Adipocyte (in vitro differentiated cells): ENCODE measurements at regions not wholly inside any gene's neighbourhood (a gene's known extent, or its start where the extent isn't known, plus 50 kb on each side); places are given as distances from the start of the nearest gene placed in this dataset.

Source experiments
- DNase-seq: peaks from one replicate; pipeline ENCODE4 v3.0.0-alpha.2; 2015; ENCODE audit warnings: low read depth
- H3K27me3 ChIP-seq: replicated peaks from 2 replicates; pipeline ENCODE4 v1.7.0; 2013; ENCODE audit warnings: mild to moderate bottlenecking, low read length, moderate library complexity; ENCODE audit not compliant: control insufficient read depth, insufficient read depth
- H3K36me3 ChIP-seq: 2 replicates; pipeline ENCODE4 v1.7.0; 2013; ENCODE audit warnings: low read length, mild to moderate bottlenecking, moderate library complexity; ENCODE audit not compliant: control insufficient read depth, insufficient read depth, severe bottlenecking
- H3K4me1 ChIP-seq: 2 replicates; pipeline ENCODE4 v1.7.0; 2013; ENCODE audit warnings: mild to moderate bottlenecking, low read length, moderate library complexity; ENCODE audit not compliant: control insufficient read depth, insufficient read depth
- H3K4me3 ChIP-seq: 2 replicates; pipeline ENCODE4 v1.7.0; 2013; ENCODE audit warnings: mild to moderate bottlenecking, low read length, moderate library complexity
- H3K9ac ChIP-seq: 2 replicates; pipeline ENCODE4 v1.7.0; 2013; ENCODE audit warnings: mild to moderate bottlenecking, low read length, moderate library complexity
- H3K9me3 ChIP-seq: 2 replicates; pipeline ENCODE4 v1.7.0; 2013; ENCODE audit warnings: mild to moderate bottlenecking, low read length, moderate library complexity; ENCODE audit not compliant: control insufficient read depth

- Histone ChIP-seq H3K9me3 (peaks cover 5% of the 10 kb centered on the region), H3K27me3 (no peaks in the 10 kb centered on the region), H3K4me3 (no peak overlapping the region), H3K4me1 (no peaks in the 10 kb centered on the region), H3K36me3 (no peaks in the 10 kb centered on the region), H3K9ac (no peak overlapping the region)
- DNase-seq, result no peak
Measured at GRCh38 chr12:90611891-90612290, 343.1 kb downstream of the CCER1 start.

- Histone ChIP-seq H3K4me3 (no peak overlapping the region), H3K27me3 (no peaks in the 10 kb centered on the region), H3K36me3 (no peaks in the 10 kb centered on the region), H3K4me1 (no peaks in the 10 kb centered on the region), H3K9ac (no peak overlapping the region), H3K9me3 (peaks cover 5% of the 10 kb centered on the region)
- DNase-seq, result no peak
Measured at GRCh38 chr12:90611048-90611447, 343.9 kb downstream of the CCER1 start.

- Histone ChIP-seq H3K27me3 (no peaks in the 10 kb centered on the region), H3K9ac (no peak overlapping the region), H3K4me3 (no peak overlapping the region), H3K4me1 (no peaks in the 10 kb centered on the region), H3K9me3 (no peaks in the 10 kb centered on the region), H3K36me3 (no peaks in the 10 kb centered on the region)
- peak; percentile 27 for DNase-seq
Measured at GRCh38 chr12:90593596-90594295, 361.2 kb downstream of the CCER1 start.

GRCh38 chr12:90589956-90590355, 365.0 kb downstream of the CCER1 start:
- Histone ChIP-seq H3K9ac (no peak overlapping the region), H3K36me3 (no peaks in the 10 kb centered on the region), H3K4me1 (no peaks in the 10 kb centered on the region), H3K9me3 (no peaks in the 10 kb centered on the region), H3K27me3 (no peaks in the 10 kb centered on the region), H3K4me3 (no peak overlapping the region)
- peak; percentile 22 for DNase-seq

GRCh38 chr12:90585640-90586304, 369.2 kb downstream of the CCER1 start:
- H3K36me3 ChIP-seq, result no peaks in the 10 kb centered on the region
- no peaks in the 10 kb centered on the region for H3K9me3 ChIP-seq
- no peaks in the 10 kb centered on the region for H3K27me3 ChIP-seq
- no peaks in the 10 kb centered on the region for H3K4me1 ChIP-seq
- H3K4me3 ChIP-seq, result no peak overlapping the region
- no peak for DNase-seq
- H3K9ac ChIP-seq, result no peak overlapping the region

- Histone ChIP-seq H3K36me3 (no peaks in the 10 kb centered on the region), H3K27me3 (no peaks in the 10 kb centered on the region)
Measured at GRCh38 chr12:90576707-90577106, 378.3 kb downstream of the CCER1 start.

GRCh38 chr12:90575995-90576394, 379.0 kb downstream of the CCER1 start:
- no peak for DNase-seq
- Histone ChIP-seq H3K27me3 (no peaks in the 10 kb centered on the region), H3K9me3 (peaks cover 3% of the 10 kb centered on the region), H3K9ac (no peak overlapping the region), H3K4me3 (no peak overlapping the region), H3K4me1 (no peaks in the 10 kb centered on the region), H3K36me3 (no peaks in the 10 kb centered on the region)

More at GRCh38 chr12:90576707-90577106, 378.3 kb downstream of the CCER1 start:
- Histone ChIP-seq H3K4me3 (no peak overlapping the region), H3K9ac (no peak overlapping the region), H3K9me3 (peaks cover 3% of the 10 kb centered on the region), H3K4me1 (no peaks in the 10 kb centered on the region)
- no peak for DNase-seq

- DNase-seq, result no peak
- peaks cover 3% of the 10 kb centered on the region for H3K9me3 ChIP-seq
- H3K36me3 ChIP-seq, result no peaks in the 10 kb centered on the region
- H3K4me1 ChIP-seq, result no peaks in the 10 kb centered on the region
- H3K4me3 ChIP-seq, result no peak overlapping the region
- H3K27me3 ChIP-seq, result no peaks in the 10 kb centered on the region
- H3K9ac ChIP-seq, result no peak overlapping the region
Measured at GRCh38 chr12:90574676-90575075, 380.3 kb downstream of the CCER1 start.

- Histone ChIP-seq H3K27me3 (no peaks in the 10 kb centered on the region), H3K9ac (no peak overlapping the region), H3K36me3 (no peaks in the 10 kb centered on the region), H3K9me3 (no peaks in the 10 kb centered on the region), H3K4me3 (no peak overlapping the region), H3K4me1 (no peaks in the 10 kb centered on the region)
- DNase-seq, result no peak
Measured at GRCh38 chr12:90572778-90573177, 382.2 kb downstream of the CCER1 start.

GRCh38 chr12:90569685-90570084, 385.3 kb downstream of the CCER1 start:
- H3K4me3 ChIP-seq, result no peak overlapping the region
- H3K9ac ChIP-seq, result no peak overlapping the region
- DNase-seq, result no peak
- no peaks in the 10 kb centered on the region for H3K36me3 ChIP-seq
- no peaks in the 10 kb centered on the region for H3K27me3 ChIP-seq
- peaks cover 18% of the 10 kb centered on the region for H3K9me3 ChIP-seq
- H3K4me1 ChIP-seq, result no peaks in the 10 kb centered on the region

GRCh38 chr12:90562671-90563070, 392.3 kb downstream of the CCER1 start:
- Histone ChIP-seq H3K27me3 (no peaks in the 10 kb centered on the region), H3K9ac (no peak overlapping the region), H3K36me3 (no peaks in the 10 kb centered on the region), H3K4me3 (no peak overlapping the region), H3K9me3 (peaks cover 18% of the 10 kb centered on the region), H3K4me1 (no peaks in the 10 kb centered on the region)
- DNase-seq, result no peak
